KBM-7 (cell line): ENCODE measurements at regions not wholly inside any gene's neighbourhood (a gene's known extent, or its start where the extent isn't known, plus 50 kb on each side); places are given as distances from the start of the nearest gene placed in this dataset.
"Not testable (repeated sequence)": the region's sequence is repeated elsewhere in the genome, so short reads cannot be mapped to it uniquely, and the experiment has no call there.

Source experiments
- DNase-seq: peaks from one replicate; pipeline ENCODE4 v3.0.0-alpha.2; 2015
- in situ Hi-C: fragments of 300-500 bp; cut with MboI; formaldehyde crosslinking; loops from 2 replicates; pipeline ENCODE4 v1.14.3; 2020; ENCODE audit warnings: low sequenced_read_pairs, low pct_unique_long_range_greater_than_20kb, mixed read lengths

- in situ Hi-C loops = loop anchor here (25.0 kb wide), 1 partner anchor 408 kb away; the partner anchor contains the start of gene PRIM2
- DNase-seq = no peak
Observed at GRCh38 chr6:56904068-56904467, 50.8 kb upstream of the BEND6 start.

DNA sequence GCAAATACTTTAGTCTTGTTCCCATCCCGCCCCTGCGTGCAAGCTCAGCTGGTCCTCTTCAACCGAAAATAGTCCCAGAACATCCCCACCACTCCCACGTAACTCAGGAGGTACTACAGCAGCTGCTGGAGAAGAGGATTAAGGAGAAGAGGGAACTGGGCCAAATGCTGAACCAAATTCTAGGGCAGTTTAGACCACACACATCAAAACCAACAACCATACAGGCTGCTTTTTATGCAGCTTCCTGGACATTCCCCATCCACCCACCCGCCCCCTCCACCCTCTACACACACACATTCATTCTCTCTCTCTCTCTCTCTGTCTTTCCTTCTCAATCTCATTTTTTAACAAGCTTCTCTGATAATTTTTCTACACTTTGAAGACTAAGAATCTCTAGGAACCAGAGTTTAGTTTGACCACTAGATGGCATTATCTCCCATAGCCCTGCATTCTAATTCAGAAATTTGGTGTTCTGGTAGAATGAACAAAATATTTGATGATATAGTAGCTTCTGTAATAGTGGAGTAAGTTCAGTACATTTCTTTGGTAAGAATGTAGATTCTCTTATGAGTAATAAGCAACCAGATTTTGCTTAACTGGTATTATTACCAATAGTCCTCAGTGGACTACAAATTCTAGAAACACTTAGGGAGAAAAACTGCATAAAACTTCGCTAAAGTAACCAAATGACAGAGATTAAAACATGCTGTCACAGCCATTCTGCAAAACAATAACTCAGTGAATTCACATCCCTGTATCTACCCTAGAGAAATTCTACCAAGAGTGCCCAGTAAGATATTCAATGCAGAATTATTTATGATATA lies 52.1 kb upstream of the BEND6 start:
- in situ Hi-C loops = loop anchor here (25.0 kb wide), 1 partner anchor 409 kb away; the partner anchor contains the start of gene PRIM2
- DNase-seq = peak; percentile 57

DNA sequence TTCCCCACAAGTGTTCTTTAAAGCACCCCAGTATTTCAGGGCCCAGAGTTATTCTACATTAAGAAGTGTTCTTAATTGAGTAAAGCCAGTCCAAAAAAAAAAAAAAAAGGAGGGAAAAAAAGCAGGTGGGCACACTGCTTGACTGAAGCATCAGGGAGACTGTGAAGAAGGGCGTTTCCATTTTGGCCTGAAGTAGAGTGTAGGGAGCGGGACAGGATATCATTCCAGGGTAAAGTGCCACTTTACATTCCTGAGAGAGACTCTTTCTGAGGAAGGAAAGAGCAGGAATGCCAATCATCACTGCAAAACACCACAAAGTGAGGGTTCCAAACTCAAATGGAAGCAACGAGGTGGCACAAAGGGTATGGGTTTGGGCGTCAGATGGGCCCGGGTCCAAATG lies 54.1 kb upstream of the BEND6 start:
- in situ Hi-C loops = loop anchor here (25.0 kb wide), 1 partner anchor 412 kb away; the partner anchor contains the start of gene PRIM2
- DNase-seq = no peak

- no peak for DNase-seq
- in situ Hi-C loops = loop anchor here (25.0 kb wide), 1 partner anchor 413 kb away; the partner anchor contains the start of gene PRIM2
Observed at GRCh38 chr6:56899753-56900152, 55.2 kb upstream of the BEND6 start.

DNA sequence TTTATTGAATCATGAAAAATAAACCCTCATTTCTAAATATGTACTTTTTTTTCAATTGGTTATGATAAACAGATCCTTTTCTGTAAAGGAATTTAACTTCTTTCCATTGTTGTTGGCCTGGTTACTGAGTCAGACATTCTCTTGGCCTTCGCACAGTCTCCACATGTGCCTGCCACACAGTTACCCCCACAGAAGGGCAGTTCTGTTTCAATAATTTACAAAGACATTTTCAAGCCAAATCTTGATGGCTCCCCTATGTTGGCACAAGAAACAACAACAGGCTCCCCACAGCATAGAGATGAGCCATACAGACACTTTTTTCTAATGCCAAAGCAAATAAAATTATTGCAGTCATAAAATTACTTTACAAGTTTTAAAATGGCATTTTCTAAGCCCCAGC lies 55.6 kb upstream of the BEND6 start:
- in situ Hi-C loops = no loop called here
- no peak for DNase-seq

- no peak for DNase-seq
- in situ Hi-C loops = no loop called here
Observed at GRCh38 chr6:56897789-56898529, 56.9 kb upstream of the BEND6 start.

- in situ Hi-C loops = no loop called here
- peak; percentile 16 for DNase-seq
Observed at GRCh38 chr6:56891754-56892153, 63.2 kb upstream of the BEND6 start.

DNA sequence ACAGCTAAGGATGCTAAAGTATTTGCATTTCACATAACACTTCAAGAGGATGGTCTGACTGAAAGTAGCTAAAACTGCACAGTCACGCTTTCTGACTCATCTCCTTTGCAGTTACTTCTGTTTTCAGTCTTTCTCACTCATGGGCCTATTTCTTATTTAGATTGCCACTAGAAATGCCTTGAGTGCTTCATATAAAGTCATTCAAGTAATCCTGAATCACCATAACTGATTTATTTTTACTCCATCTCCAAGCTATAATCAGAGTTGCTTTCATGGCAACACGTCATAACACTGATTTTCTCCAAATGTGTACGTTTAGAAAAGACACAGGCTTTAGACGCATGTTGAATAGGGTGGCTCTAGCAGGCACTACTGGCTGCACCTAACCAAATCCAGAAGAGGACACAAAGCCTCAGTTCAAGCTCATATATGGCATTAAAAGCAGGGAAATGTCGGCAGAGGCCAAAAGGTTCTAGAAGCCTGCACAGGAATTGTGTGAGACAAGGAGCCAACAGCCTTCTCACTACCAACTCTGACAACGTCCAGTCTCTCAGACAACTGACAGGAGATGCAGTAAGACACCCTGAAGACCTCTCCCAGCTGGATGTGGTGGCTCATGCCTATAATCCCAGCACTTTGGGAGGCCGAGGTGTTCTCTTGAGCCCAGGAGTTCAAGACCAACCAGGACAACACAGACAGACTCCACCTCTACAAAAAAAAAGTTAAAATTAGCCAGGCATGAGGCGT lies 64.1 kb upstream of the BEND6 start:
- DNase-seq = peak; percentile 62
- in situ Hi-C loops = no loop called here

- DNase-seq = no peak
- in situ Hi-C loops = no loop called here
Observed at GRCh38 chr6:56890066-56890465, 64.8 kb upstream of the BEND6 start.

DNA sequence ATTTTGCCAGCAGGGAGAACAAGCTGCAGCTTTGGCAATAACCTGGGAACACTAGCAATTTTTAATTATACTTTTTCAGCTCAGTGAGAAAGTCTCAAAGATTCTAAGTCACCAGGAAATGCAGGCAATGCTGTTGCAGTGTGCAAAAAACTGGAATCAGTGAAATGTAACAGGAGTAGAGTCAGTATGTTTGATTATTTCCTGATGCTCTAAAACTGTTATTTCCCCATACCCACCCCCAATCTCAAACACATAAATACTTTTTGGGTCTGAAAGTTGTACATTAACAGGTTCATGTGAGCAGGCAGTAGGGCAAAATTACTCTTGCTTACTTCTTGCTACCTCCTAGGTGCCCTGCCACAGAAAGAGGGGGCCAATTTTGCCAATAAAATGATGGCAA lies 65.4 kb upstream of the BEND6 start:
- no peak for DNase-seq
- in situ Hi-C loops = no loop called here

DNA sequence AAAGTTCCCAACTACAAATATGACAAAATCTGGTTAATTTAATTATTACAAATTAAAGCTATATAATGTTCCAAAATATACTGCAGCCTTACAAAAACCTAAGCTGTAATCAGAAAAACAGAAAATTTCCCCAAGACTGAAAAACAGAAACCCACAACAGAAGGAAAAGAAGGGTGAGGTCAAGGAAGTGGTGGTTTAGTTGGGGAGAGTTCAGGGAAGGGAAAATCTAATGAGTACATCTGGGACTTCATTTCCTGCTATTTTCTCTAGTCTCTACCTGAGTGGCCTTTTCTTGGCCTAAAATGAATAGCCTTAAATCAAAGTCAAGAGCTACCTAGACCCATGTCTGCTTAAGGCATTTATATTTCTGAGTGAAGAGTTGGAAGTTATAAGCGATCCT lies 66.2 kb upstream of the BEND6 start:
- no peak for DNase-seq
- in situ Hi-C loops = no loop called here

GRCh38 chr6:56887086-56887485 lies 67.8 kb upstream of the BEND6 start:
- in situ Hi-C loops = no loop called here
- no peak for DNase-seq

GRCh38 chr6:56877922-56878321 lies 77.0 kb upstream of the BEND6 start:
- in situ Hi-C loops = no loop called here
- DNase-seq = no peak

- no peak for DNase-seq
- in situ Hi-C loops = no loop called here
Observed at GRCh38 chr6:56875961-56876360, 78.9 kb upstream of the BEND6 start.

GRCh38 chr6:56875523-56875922 lies 79.4 kb upstream of the BEND6 start:
- in situ Hi-C loops = no loop called here
- DNase-seq = no peak

- in situ Hi-C loops = no loop called here
- DNase-seq = no peak
Observed at GRCh38 chr6:56874328-56874727, 80.6 kb upstream of the BEND6 start.

- DNase-seq, in situ Hi-C loops: not testable (repeated sequence)
Observed at GRCh38 chr6:56870053-56870452, 84.9 kb upstream of the BEND6 start.

- DNase-seq = no peak
- in situ Hi-C loops = no loop called here
Observed at GRCh38 chr6:56869346-56869745, 85.6 kb upstream of the BEND6 start.

- DNase-seq = no peak
Observed at GRCh38 chr6:56868687-56869086, 86.2 kb upstream of the BEND6 start.

More at GRCh38 chr6:56868687-56869086, 86.2 kb upstream of the BEND6 start:
- in situ Hi-C loops = no loop called here
